WTC11 (cell line): ENCODE measurements at regions not wholly inside any gene's neighbourhood (a gene's known extent, or its start where the extent isn't known, plus 50 kb on each side); places are given as distances from the start of the nearest gene placed in this dataset.
"Not testable (repeated sequence)": the region's sequence is repeated elsewhere in the genome, so short reads cannot be mapped to it uniquely, and the experiment has no call there.

Source experiments
- ATAC-seq: fragments of 200-7000 bp; cut with Tn5 transposase; 2 replicates; pipeline ENCODE4 v1.10.0; 2021; ENCODE audit warnings: mild to moderate bottlenecking, moderate library complexity
- CTCF ChIA-PET: fragments of 300-600 bp; sonication (Branson Sonifier 250); formaldehyde crosslinking; loops from one replicate; lab custom pipeline; 2021; ENCODE audit warnings: antibody characterized with exemption; lab: Charles Lee
- POLR2A ChIA-PET: fragments of 350-600 bp; sonication (Branson Sonifier 250); formaldehyde crosslinking; loops from one replicate; lab custom pipeline; 2021; ENCODE audit warnings: antibody characterized with exemption; lab: Charles Lee
- DNase-seq: peaks from one replicate; pipeline ENCODE4 v3.0.0; 2021; ENCODE audit warnings: low spot score
- H3K27ac Mint-ChIP-seq: 2 replicates; pipeline ENCODE4 v1.8.0; 2021; ENCODE audit warnings: mixed read lengths
- H3K27me3 Mint-ChIP-seq: 2 replicates; pipeline ENCODE4 v1.8.0; 2021; ENCODE audit warnings: low read depth, mild to moderate bottlenecking, moderate library complexity, mixed read lengths
- H3K36me3 Mint-ChIP-seq: 2 replicates; pipeline ENCODE4 v1.8.0; 2021; ENCODE audit warnings: mixed read lengths
- H3K4me1 Mint-ChIP-seq: 2 replicates; pipeline ENCODE4 v1.8.0; 2022; ENCODE audit warnings: mixed read lengths
- H3K4me3 Mint-ChIP-seq: 2 replicates; pipeline ENCODE4 v1.8.0; 2021; ENCODE audit warnings: mild to moderate bottlenecking, moderate library complexity, mixed read lengths
- H3K9me3 Mint-ChIP-seq: 2 replicates; pipeline ENCODE4 v1.8.0; 2021; ENCODE audit warnings: mixed read lengths
- CBFB ChIP-seq: sonication (generic); formaldehyde crosslinking; IDR thresholded peaks from 2 replicates; pipeline ENCODE4 v1.8.1; 2022; ENCODE audit warnings: mild to moderate bottlenecking, low read depth, missing genetic modification reagents
- ESRRA ChIP-seq: sonication (generic); formaldehyde crosslinking; IDR thresholded peaks from 2 replicates; pipeline ENCODE4 v1.8.1; 2022; ENCODE audit warnings: mild to moderate bottlenecking, missing genetic modification reagents, borderline replicate concordance
- NFYB ChIP-seq: sonication (generic); formaldehyde crosslinking; conservative IDR thresholded peaks from 2 replicates; pipeline ENCODE4 v1.8.0; 2022; ENCODE audit warnings: low read depth, missing genetic modification reagents
- RORB ChIP-seq: fragments of 250-450 bp; sonication (Bioruptor Pico); IDR thresholded peaks from 2 replicates; pipeline ENCODE4 v1.9.0; 2021; ENCODE audit warnings: mild to moderate bottlenecking
- TP53 ChIP-seq: sonication (generic); formaldehyde crosslinking; IDR thresholded peaks from 2 replicates; pipeline ENCODE4 v1.8.1; 2023; ENCODE audit warnings: mild to moderate bottlenecking, missing genetic modification reagents
- ZNF671 ChIP-seq: fragments of 250-450 bp; sonication (Bioruptor Pico); IDR thresholded peaks from 2 replicates; pipeline ENCODE4 v1.8.0; 2021; ENCODE audit warnings: mild to moderate bottlenecking
- TF ChIP-seq, protein P1 (sequence below): fragments of 250-450 bp; sonication (Bioruptor Pico); IDR thresholded peaks from 2 replicates; pipeline ENCODE4 v1.9.0; 2021; ENCODE audit warnings: moderate library complexity, mild to moderate bottlenecking, inconsistent platforms, borderline replicate concordance
- TF ChIP-seq, protein P2 (sequence below): sonication (generic); formaldehyde crosslinking; IDR thresholded peaks from 2 replicates; pipeline ENCODE4 v1.8.1; 2022; ENCODE audit warnings: mild to moderate bottlenecking, missing genetic modification reagents, moderate library complexity, borderline replicate concordance
- TF ChIP-seq, protein P3 (sequence below): sonication (generic); formaldehyde crosslinking; IDR thresholded peaks from 2 replicates; pipeline ENCODE4 v1.8.1; 2023; ENCODE audit warnings: mild to moderate bottlenecking, missing genetic modification reagents, moderate library complexity
- TF ChIP-seq, protein P4 (sequence below): fragments of 250-450 bp; sonication (Bioruptor Pico); IDR thresholded peaks from 2 replicates; pipeline ENCODE4 v2.1.2; 2022; ENCODE audit warnings: mild to moderate bottlenecking, moderate library complexity
- TF ChIP-seq, protein P5 (sequence below): sonication (generic); formaldehyde crosslinking; IDR thresholded peaks from 2 replicates; pipeline ENCODE4 v1.8.1; 2023; ENCODE audit warnings: mild to moderate bottlenecking, moderate library complexity, missing genetic modification reagents
- TF ChIP-seq, protein P6 (sequence below): sonication (generic); formaldehyde crosslinking; IDR thresholded peaks from 2 replicates; pipeline ENCODE4 v1.8.0; 2022; ENCODE audit warnings: mild to moderate bottlenecking, missing genetic modification reagents
- TF ChIP-seq, protein P7 (sequence below): fragments of 250-450 bp; sonication (Bioruptor Pico); IDR thresholded peaks from 2 replicates; pipeline ENCODE4 v1.9.0; 2021; ENCODE audit warnings: mild to moderate bottlenecking
- TF ChIP-seq, protein P8 (sequence below): sonication (generic); formaldehyde crosslinking; IDR thresholded peaks from 2 replicates; pipeline ENCODE4 v1.8.1; 2023; ENCODE audit warnings: mild to moderate bottlenecking, missing genetic modification reagents

DNA sequence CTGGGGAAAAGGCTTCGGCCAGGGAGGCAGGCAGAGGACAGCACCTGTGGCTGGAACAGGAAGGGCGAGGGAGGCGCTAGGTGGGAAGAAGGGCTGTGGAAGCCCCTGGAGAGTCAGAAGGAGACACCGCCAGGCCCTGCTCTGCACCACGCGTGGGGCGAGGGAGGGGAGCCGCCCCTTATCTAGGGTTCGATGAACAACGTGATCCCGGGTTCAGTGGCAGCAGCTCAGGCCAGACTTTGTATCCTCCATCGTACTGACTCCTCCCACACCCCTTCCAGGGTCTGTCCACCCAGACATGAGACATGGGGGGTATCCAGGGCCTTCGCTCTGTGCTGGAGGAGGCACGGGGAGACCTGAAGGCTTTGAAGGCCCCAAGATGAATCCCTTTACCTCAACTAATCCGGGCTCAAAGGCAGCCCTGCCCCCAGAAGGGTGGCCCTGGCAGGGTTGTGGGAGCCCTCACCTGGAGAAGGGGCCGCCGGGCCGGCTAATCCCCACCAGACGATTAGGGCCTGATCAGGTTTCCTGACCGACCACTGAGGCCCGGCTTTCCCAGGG is 110.8 kb downstream of the PDGFA start:
- no peak overlapping the region for H3K27ac Mint-ChIP-seq
- peaks cover 3% of the 10 kb centered on the region; the same call in 1 of the 2 replicates for H3K27me3 Mint-ChIP-seq
- ATAC-seq (no peak), DNase-seq (peak; percentile 4)
- POLR2A ChIA-PET, result no interaction called here
- peaks cover 8% of the 10 kb centered on the region; the same call in 1 of the 2 replicates for H3K9me3 Mint-ChIP-seq
- H3K4me3 Mint-ChIP-seq, result no peak overlapping the region
- H3K4me1 Mint-ChIP-seq, result peaks cover 6% of the 10 kb centered on the region
- CTCF ChIA-PET, result no interaction called here
- H3K36me3 Mint-ChIP-seq, result no peaks in the 10 kb centered on the region
- TF ChIP-seq, protein P1, sequence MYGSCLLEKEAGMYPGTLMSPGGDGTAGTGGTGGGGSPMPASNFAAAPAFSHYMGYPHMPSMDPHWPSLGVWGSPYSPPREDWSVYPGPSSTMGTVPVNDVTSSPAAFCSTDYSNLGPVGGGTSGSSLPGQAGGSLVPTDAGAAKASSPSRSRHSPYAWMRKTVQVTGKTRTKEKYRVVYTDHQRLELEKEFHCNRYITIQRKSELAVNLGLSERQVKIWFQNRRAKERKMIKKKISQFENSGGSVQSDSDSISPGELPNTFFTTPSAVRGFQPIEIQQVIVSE (CRISPR knock-in tag), result no peak
- TF ChIP-seq TP53 (CRISPR knock-in tag) (no peak), RORB (CRISPR knock-in tag) (no peak)

DNA sequence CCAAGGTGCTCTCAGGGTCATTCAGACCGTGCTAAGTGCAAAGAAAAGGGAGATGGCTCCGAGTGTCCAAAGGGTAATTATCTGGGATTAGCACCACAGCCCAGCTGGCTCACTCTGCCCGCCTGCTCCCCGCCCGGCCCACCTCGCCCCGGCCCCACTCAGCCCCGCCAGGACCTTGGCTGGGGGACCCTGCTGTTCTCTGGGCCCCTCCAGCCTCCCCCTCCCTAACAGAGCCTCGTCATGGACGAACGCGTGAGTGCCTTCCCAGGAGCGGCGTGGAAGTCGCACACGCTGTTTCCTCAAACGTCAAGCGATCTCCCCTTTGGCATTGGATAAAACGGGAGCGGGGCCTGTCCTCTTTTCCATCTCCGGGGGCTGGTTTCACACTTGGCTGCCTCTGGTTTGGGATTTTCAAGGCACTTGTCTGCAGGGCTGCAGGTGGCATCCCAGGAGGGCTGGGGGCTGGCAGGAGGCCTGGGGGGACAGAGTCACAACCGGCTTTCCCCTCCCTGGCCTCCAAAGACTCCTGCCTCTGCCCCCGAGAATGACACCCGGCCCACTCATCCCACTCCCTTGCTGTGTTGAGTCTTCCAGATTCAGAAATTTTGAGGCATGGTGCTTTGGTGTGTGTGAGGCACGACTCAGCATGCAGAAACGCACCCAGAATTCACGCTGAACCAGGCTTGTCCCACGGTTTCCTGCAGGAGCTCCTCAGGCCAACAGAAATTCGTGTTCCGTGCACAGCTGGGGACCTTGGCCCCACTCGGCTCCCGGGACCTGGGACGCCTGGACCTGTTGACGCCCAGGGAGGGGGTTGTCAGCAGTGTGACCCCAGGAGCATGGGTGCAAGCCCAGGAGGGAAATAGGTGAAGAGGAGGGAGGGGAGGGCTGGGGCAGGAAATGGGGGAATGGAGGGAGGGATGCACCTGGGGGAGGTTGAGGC is 110.0 kb downstream of the PDGFA start:
- DNase-seq (peak; percentile 9), ATAC-seq (no peak)
- Mint-ChIP-seq H3K4me3 (no peak overlapping the region), H3K27ac (no peak overlapping the region; the same call in 1 of the 2 replicates), H3K36me3 (no peaks in the 10 kb centered on the region), H3K4me1 (peaks cover 6% of the 10 kb centered on the region), H3K9me3 (peaks cover 8% of the 10 kb centered on the region; the same call in 1 of the 2 replicates), H3K27me3 (peaks cover 3% of the 10 kb centered on the region; the same call in 1 of the 2 replicates)
- ChIA-PET CTCF (no interaction called here), POLR2A (no interaction called here)
- TF ChIP-seq, protein P2, sequence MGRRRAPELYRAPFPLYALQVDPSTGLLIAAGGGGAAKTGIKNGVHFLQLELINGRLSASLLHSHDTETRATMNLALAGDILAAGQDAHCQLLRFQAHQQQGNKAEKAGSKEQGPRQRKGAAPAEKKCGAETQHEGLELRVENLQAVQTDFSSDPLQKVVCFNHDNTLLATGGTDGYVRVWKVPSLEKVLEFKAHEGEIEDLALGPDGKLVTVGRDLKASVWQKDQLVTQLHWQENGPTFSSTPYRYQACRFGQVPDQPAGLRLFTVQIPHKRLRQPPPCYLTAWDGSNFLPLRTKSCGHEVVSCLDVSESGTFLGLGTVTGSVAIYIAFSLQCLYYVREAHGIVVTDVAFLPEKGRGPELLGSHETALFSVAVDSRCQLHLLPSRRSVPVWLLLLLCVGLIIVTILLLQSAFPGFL (CRISPR knock-in tag), result no peak
- TF ChIP-seq CBFB (CRISPR knock-in tag) (no peak), ESRRA (CRISPR knock-in tag) (no peak), NFYB (no peak)
- TF ChIP-seq, protein P3, sequence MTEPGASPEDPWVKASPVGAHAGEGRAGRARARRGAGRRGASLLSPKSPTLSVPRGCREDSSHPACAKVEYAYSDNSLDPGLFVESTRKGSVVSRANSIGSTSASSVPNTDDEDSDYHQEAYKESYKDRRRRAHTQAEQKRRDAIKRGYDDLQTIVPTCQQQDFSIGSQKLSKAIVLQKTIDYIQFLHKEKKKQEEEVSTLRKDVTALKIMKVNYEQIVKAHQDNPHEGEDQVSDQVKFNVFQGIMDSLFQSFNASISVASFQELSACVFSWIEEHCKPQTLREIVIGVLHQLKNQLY, result no peak
- TF ChIP-seq, protein P4, sequence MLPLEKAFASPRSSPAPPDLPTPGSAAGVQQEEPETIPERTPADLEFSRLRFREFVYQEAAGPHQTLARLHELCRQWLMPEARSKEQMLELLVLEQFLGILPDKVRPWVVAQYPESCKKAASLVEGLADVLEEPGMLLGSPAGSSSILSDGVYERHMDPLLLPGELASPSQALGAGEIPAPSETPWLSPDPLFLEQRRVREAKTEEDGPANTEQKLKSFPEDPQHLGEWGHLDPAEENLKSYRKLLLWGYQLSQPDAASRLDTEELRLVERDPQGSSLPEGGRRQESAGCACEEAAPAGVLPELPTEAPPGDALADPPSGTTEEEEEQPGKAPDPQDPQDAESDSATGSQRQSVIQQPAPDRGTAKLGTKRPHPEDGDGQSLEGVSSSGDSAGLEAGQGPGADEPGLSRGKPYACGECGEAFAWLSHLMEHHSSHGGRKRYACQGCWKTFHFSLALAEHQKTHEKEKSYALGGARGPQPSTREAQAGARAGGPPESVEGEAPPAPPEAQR, result no peak

DNA sequence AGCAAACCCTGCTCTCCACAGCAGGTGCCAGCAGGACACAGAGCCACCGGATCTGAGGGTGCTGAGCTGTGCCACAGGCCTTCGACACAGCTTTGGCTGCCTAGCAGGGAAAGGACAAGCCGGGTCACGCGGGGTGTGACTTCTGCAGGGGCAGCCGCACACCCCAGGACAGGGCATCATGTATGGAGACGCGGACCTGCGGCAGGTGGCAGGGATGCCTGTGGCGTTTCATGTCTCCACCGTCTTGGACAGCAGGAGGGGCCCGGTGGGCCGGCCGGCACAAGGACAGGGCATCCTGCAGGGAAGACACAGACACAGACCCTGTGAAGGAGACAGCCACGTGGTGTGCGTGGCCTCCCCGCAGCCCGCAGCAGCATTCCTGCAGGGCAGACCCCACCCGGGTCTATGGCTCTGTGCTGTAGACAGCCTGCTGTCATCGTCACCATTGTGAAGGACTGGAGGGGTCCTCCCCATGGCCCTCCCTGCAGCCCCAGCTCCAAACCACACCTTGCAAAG is 109.2 kb downstream of the PDGFA start:
- Mint-ChIP-seq H3K27me3 (peaks cover 3% of the 10 kb centered on the region; the same call in 1 of the 2 replicates), H3K4me3 (no peak overlapping the region), H3K27ac (no peak overlapping the region), H3K9me3 (peaks cover 8% of the 10 kb centered on the region; the same call in 1 of the 2 replicates), H3K4me1 (peaks cover 6% of the 10 kb centered on the region), H3K36me3 (no peaks in the 10 kb centered on the region)
- DNase-seq (peak; percentile 8), ATAC-seq (no peak)
- TF ChIP-seq ZNF671 (CRISPR knock-in tag), result no peak
- TF ChIP-seq, protein P5, sequence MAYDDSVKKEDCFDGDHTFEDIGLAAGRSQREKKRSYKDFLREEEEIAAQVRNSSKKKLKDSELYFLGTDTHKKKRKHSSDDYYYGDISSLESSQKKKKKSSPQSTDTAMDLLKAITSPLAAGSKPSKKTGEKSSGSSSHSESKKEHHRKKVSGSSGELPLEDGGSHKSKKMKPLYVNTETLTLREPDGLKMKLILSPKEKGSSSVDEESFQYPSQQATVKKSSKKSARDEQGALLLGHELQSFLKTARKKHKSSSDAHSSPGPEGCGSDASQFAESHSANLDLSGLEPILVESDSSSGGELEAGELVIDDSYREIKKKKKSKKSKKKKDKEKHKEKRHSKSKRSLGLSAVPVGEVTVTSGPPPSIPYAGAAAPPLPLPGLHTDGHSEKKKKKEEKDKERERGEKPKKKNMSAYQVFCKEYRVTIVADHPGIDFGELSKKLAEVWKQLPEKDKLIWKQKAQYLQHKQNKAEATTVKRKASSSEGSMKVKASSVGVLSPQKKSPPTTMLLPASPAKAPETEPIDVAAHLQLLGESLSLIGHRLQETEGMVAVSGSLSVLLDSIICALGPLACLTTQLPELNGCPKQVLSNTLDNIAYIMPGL, result no peak
- TF ChIP-seq, protein P6, sequence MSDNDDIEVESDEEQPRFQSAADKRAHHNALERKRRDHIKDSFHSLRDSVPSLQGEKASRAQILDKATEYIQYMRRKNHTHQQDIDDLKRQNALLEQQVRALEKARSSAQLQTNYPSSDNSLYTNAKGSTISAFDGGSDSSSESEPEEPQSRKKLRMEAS, result no peak
- TF ChIP-seq, protein P7, sequence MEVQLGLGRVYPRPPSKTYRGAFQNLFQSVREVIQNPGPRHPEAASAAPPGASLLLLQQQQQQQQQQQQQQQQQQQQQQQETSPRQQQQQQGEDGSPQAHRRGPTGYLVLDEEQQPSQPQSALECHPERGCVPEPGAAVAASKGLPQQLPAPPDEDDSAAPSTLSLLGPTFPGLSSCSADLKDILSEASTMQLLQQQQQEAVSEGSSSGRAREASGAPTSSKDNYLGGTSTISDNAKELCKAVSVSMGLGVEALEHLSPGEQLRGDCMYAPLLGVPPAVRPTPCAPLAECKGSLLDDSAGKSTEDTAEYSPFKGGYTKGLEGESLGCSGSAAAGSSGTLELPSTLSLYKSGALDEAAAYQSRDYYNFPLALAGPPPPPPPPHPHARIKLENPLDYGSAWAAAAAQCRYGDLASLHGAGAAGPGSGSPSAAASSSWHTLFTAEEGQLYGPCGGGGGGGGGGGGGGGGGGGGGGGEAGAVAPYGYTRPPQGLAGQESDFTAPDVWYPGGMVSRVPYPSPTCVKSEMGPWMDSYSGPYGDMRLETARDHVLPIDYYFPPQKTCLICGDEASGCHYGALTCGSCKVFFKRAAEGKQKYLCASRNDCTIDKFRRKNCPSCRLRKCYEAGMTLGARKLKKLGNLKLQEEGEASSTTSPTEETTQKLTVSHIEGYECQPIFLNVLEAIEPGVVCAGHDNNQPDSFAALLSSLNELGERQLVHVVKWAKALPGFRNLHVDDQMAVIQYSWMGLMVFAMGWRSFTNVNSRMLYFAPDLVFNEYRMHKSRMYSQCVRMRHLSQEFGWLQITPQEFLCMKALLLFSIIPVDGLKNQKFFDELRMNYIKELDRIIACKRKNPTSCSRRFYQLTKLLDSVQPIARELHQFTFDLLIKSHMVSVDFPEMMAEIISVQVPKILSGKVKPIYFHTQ (CRISPR knock-in tag), result no peak
- TF ChIP-seq, protein P8, sequence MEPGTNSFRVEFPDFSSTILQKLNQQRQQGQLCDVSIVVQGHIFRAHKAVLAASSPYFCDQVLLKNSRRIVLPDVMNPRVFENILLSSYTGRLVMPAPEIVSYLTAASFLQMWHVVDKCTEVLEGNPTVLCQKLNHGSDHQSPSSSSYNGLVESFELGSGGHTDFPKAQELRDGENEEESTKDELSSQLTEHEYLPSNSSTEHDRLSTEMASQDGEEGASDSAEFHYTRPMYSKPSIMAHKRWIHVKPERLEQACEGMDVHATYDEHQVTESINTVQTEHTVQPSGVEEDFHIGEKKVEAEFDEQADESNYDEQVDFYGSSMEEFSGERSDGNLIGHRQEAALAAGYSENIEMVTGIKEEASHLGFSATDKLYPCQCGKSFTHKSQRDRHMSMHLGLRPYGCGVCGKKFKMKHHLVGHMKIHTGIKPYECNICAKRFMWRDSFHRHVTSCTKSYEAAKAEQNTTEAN (CRISPR knock-in tag), result no peak
- POLR2A ChIA-PET, result no interaction called here
- CTCF ChIA-PET, result no interaction called here

DNA sequence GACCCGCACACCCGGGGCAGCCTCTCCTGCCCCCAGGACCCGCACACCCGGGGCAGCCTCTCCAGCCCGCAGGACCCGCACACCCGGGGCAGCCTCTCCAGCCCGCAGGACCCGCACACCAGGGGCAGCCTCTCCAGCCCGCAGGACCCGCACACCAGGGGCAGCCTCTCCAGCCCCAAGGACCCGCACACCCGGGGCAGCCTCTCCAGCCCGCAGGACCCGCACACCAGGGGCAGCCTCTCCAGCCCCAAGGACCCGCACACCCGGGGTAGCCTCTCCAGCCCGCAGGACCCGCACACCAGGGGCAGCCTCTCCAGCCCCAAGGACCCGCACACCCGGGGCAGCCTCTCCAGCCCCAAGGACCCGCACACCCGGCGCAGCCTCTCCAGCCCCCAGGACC is 108.5 kb downstream of the PDGFA start:
- H3K36me3 Mint-ChIP-seq, CTCF ChIA-PET, H3K4me1 Mint-ChIP-seq, H3K27me3 Mint-ChIP-seq, H3K27ac Mint-ChIP-seq, ATAC-seq, H3K9me3 Mint-ChIP-seq, POLR2A ChIA-PET, H3K4me3 Mint-ChIP-seq: not testable (repeated sequence)
- DNase-seq, result peak; percentile 7
